Osteocyte (in vitro differentiated cells): ENCODE measurements at regions not wholly inside any gene's neighbourhood (a gene's known extent, or its start where the extent isn't known, plus 50 kb on each side); places are given as distances from the start of the nearest gene placed in this dataset.
A peak's percentile ranks its signal among the peaks of the same experiment; 100 is the strongest.

Experiments
- DNase-seq: peaks from one replicate; pipeline ENCODE4 v3.0.0; 2021; ENCODE audit warnings: mixed read lengths; ENCODE audit not compliant: unreplicated experiment; ENCODE audit errors: extremely low spot score
- H3K27ac Mint-ChIP-seq: one replicate; pipeline ENCODE4 v1.8.0; 2021; ENCODE audit warnings: mild to moderate bottlenecking, mixed read lengths; ENCODE audit not compliant: unreplicated experiment
- H3K27me3 Mint-ChIP-seq: one replicate; pipeline ENCODE4 v1.8.0; 2021; ENCODE audit warnings: mixed read lengths; ENCODE audit not compliant: unreplicated experiment
- H3K36me3 Mint-ChIP-seq: one replicate; pipeline ENCODE4 v1.8.0; 2021; ENCODE audit warnings: mixed read lengths; ENCODE audit not compliant: unreplicated experiment
- H3K4me1 Mint-ChIP-seq: one replicate; pipeline ENCODE4 v1.8.0; 2021; ENCODE audit warnings: mixed read lengths; ENCODE audit not compliant: unreplicated experiment
- H3K4me3 Mint-ChIP-seq: one replicate; pipeline ENCODE4 v1.8.0; 2021; ENCODE audit warnings: mild to moderate bottlenecking, moderate library complexity, mixed read lengths; ENCODE audit not compliant: unreplicated experiment
- H3K9me3 Mint-ChIP-seq: one replicate; pipeline ENCODE4 v1.8.0; 2021; ENCODE audit warnings: mixed read lengths; ENCODE audit not compliant: unreplicated experiment
- CTCF ChIP-seq: fragments of 200-600 bp; sonication (generic); IDR thresholded peaks from 2 replicates; pipeline ENCODE4 v1.5.0; 2021; ENCODE audit warnings: antibody characterized with exemption, mild to moderate bottlenecking, moderate library complexity

- DNase-seq = no peak
- H3K27me3 Mint-ChIP-seq = no peaks in the 10 kb centered on the region
- H3K27ac Mint-ChIP-seq = no peak overlapping the region
- peaks cover 39% of the 10 kb centered on the region for H3K9me3 Mint-ChIP-seq
- no peaks in the 10 kb centered on the region for H3K36me3 Mint-ChIP-seq
- H3K4me3 Mint-ChIP-seq = no peak overlapping the region
- no peak for TF ChIP-seq CTCF
- H3K4me1 Mint-ChIP-seq = no peaks in the 10 kb centered on the region
These were observed 88.3 kb downstream of the NPAP1 start for GRCh38 chr15:24763891-24764290.

GRCh38 chr15:24764375-24765171, 89.0 kb downstream of the NPAP1 start:
- DNase-seq = no peak
- Mint-ChIP-seq H3K27ac (no peak overlapping the region), H3K9me3 (peaks cover 35% of the 10 kb centered on the region), H3K27me3 (no peaks in the 10 kb centered on the region), H3K4me3 (no peak overlapping the region), H3K4me1 (no peaks in the 10 kb centered on the region), H3K36me3 (no peaks in the 10 kb centered on the region)
- TF ChIP-seq CTCF = no peak

GRCh38 chr15:24766511-24767133, 91.0 kb downstream of the NPAP1 start:
- Mint-ChIP-seq H3K4me3 (no peak overlapping the region), H3K36me3 (no peaks in the 10 kb centered on the region), H3K9me3 (peaks cover 35% of the 10 kb centered on the region), H3K27me3 (no peaks in the 10 kb centered on the region), H3K4me1 (no peaks in the 10 kb centered on the region), H3K27ac (no peak overlapping the region)
- TF ChIP-seq CTCF = no peak
- DNase-seq = no peak

GRCh38 chr15:24772266-24772665, 96.7 kb downstream of the NPAP1 start:
- no peaks in the 10 kb centered on the region for H3K27me3 Mint-ChIP-seq
- peaks cover 2% of the 10 kb centered on the region for H3K4me1 Mint-ChIP-seq
- DNase-seq = no peak
- no peak for TF ChIP-seq CTCF
- H3K4me3 Mint-ChIP-seq = peak overlapping the region; percentile 85
- H3K36me3 Mint-ChIP-seq = peaks cover 2% of the 10 kb centered on the region
- H3K9me3 Mint-ChIP-seq = peaks cover 25% of the 10 kb centered on the region
- H3K27ac Mint-ChIP-seq = peak overlapping the region; percentile 95

- TF ChIP-seq CTCF = no peak
- peak; percentile 95 for DNase-seq
- Mint-ChIP-seq H3K27me3 (no peaks in the 10 kb centered on the region), H3K4me3 (peak overlapping the region; percentile 85), H3K27ac (peak overlapping the region; percentile 95), H3K36me3 (peaks cover 2% of the 10 kb centered on the region), H3K4me1 (peaks cover 2% of the 10 kb centered on the region), H3K9me3 (peaks cover 27% of the 10 kb centered on the region)
These were observed 97.3 kb downstream of the NPAP1 start for GRCh38 chr15:24772686-24773373.
